HG03135 (cell line): ENCODE measurements at regions not wholly inside any gene's neighbourhood (a gene's known extent, or its start where the extent isn't known, plus 50 kb on each side); places are given as distances from the start of the nearest gene placed in this dataset.

ENCODE experiments used
- ATAC-seq: cut with Tn5 transposase; IDR thresholded peaks from one replicate; pipeline ENCODE4 v1.9.1; 2021; ENCODE audit warnings: mild to moderate bottlenecking, moderate library complexity; ENCODE audit not compliant: unreplicated experiment

DNA sequence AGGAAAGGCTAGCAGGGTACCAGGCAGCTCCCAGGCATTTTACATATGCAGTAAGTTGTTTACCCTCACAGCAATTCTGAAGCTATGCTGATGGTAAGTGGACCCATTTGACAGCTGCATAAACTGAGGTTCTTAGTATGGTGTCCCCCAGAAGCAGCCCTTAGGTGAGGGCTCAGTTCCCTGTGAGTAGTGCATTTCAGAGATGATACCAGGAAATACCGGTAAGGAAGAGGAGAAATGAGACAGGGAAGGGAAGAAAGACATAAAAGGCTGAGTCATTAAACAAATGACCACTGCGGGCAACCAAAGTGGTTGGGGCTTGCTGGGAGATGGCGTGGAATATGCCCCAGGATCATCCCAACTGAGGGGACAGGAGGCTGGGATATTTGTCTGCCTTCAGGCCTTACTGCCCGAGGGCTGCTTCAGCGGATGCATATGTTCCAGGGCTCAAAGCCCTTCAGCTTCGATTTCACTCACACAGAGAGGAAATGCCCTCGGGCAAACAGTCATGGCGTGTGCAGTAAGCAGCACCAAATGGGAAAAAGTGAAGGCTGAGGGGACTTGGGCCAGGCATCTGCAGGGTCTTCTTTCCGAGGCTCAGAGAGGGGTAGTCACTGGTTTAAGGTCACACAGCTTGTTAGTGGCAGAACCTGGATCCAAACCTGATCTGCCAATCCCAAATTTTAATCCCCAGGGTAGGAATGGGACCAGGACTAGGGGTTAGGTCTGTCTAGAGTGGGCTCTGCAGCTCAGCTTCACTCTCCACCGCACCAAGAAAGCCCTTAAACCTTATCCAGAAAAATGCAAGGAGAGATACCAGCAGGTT is 133.7 kb upstream of the RUNX3 start:
- ATAC-seq = no peak

DNA sequence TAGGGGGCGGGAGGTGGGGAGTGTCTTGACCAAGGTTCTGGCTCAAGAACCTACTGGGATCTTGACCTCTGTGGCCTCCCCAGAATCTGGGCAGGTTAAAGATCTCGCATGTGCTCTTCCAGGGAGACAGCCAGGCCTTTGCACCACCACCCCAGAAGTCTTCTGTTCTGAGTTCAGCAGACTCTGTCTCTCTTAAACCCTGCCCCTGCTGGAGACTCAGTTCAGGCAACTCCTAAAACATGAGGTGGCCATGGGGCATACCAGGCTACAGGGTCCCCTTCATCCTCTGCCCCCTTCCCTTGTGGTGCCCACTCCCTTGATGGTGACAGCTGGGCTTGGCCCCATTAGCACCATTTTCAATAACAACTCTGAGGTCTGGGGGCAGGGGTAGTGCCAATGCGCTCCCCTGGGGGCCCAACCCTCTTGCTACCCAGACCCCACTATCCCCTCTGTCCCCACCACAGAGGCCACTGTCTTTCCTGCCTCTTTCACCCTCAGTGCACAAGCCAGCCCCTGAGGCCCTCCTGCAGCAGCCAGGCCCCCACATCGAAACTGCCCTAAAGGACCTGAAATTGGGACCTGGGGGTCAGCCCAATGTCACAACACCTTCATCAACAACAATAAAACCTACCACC is 132.7 kb upstream of the RUNX3 start:
- no peak for ATAC-seq

DNA sequence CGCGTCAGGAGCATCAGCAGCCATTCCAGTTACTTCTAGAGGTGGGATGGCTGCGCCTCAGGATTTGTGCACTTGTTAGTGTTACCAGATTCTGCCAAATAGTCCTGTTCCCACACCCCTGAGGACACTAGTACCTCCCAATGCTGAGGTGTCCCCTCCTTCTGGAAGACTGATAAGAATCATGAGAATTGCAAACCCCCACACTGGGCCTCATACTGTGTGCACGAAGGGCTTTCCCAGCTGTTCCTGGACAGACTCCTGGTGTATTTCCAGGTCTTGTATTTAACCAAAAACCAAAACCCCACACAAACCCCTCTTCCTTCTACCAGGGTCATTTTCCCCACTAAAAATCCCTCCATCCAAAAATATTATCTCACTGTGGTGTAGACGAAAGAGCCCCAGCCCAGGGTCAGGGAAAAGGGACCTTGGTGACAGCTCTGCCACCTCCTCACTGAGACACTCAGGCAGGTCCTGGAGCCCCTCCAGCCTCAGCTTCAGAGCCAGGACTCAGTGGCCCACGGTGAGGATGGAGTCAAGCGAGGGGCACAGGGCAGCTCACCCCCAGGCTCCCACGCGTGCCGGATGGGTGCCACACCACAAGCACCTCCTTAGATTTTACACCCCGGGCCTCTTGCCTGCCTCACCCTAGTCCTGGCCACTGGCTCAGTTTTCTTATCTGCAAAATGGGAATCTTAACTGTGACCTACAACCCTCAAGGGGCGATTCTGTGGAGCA is 131.4 kb upstream of the RUNX3 start:
- ATAC-seq = no peak

DNA sequence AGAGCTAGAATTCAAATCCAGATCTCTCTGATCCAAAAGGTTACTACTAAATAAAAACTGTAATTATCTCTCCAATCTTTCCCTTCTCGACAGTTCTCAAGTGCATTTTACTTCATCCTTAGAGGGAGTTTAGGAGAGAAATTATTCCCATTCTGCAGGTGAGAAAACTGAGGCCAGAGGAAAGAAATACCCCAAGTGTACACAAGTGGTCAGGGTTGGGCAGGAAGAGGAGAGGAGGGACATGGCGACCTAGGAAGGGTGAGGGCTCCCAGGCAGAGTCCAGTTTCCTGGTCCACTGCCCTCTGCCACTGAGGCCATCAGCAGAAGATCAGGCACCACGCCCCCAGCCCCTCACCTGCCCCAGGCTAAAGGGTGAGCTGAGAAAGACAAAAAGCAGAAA is 127.1 kb upstream of the RUNX3 start:
- no peak for ATAC-seq

DNA sequence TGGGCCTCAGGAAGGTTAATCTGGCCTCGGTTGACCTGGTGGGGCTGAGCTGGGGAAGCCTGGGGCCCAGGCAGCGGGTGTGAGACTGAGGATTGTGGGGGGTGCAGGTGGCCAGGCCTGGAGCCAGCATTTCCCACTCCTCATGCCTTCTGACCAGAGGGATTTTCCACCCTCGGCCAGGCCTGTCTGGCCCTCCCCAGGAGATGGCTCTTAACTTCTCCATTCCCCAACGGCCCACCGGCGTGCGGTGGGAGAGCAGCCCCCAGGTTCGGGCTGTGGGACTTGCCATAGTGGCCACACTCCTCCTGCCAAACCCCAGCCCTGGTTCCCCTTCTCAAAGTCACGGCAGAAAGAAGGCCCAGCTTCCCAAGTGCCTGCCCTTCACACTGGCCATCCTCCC is 126.5 kb upstream of the RUNX3 start:
- ATAC-seq = no peak

DNA sequence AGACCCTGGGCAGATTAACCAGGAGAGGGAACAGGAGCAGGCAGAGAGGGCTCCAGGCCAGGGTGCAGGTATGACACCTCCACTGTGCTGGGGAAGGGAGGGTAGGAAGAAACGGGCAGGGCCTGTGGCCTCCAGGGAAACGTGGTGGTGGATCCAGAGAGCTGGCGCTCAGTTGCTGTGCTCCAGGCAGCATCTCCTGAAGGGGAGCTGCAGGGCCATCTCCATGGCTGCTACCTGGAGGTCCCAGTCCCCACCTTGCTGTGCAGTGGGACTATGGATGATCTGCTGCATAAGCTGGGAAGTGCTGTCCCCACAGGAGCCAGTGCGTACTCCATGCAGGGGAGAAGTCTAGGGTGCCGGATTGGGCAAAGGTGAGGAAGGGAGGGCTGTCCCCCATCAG is 125.9 kb upstream of the RUNX3 start:
- ATAC-seq = no peak

DNA sequence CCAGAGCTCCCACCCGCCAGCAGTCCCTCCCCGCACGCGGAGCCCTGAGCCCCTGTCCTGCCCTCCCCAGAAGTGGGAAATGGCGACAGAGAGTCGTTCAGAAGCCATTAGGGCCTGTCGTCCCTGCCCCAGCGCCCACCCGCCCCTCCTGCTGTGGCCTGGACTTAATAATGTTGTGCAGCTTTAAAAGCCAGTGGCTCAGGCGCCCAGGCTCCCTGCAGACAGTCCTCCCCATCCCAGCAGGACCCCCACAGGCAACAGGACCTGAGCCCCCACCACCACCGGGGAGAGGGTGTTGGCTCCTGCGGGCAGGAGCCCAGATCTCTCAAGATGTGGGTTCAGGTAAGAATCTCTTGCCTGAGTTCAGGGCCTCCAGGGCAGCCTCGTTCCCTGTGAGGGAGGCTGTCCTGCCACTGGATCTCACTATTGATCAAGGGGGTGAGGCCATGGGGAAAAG is 125.3 kb upstream of the RUNX3 start:
- ATAC-seq = no peak

DNA sequence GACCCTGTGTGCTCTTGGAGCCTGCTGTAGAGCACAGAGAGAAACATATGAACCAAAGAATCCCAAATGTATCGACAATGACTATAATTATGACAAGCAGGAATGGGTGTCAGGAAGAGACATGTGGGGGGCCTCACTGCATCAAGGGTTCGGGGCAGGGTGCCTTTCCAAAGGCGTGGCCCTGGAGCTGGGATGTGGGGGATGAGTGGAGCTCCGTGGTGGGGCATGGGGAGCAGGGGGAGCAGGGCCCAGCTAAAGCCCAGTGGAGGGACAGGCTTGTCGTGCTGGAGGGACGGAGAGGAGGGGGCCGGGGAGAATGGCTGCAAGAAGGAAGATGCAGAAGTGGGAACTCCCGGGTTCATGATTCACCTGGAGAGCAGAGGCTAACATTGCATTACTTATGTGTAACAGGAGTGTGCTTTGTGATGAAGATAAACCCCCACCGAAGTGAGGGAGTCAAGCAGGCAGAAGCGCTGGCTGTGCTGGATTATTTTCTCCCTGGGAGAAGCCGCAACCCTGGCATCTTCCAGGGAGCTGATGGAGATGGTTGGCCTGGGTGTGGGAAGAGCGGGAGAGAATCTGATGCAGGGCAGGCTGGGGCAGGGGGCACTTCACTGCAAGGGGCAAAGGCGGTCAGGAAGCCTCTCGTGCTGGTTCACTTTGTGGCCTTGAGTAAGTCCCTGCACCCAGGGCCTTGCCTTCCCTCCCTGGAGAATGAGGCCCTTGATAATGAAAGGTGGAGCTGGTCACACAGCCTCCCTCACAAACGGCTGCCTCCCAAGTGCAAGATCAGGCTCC is 124.6 kb upstream of the RUNX3 start:
- no peak for ATAC-seq

DNA sequence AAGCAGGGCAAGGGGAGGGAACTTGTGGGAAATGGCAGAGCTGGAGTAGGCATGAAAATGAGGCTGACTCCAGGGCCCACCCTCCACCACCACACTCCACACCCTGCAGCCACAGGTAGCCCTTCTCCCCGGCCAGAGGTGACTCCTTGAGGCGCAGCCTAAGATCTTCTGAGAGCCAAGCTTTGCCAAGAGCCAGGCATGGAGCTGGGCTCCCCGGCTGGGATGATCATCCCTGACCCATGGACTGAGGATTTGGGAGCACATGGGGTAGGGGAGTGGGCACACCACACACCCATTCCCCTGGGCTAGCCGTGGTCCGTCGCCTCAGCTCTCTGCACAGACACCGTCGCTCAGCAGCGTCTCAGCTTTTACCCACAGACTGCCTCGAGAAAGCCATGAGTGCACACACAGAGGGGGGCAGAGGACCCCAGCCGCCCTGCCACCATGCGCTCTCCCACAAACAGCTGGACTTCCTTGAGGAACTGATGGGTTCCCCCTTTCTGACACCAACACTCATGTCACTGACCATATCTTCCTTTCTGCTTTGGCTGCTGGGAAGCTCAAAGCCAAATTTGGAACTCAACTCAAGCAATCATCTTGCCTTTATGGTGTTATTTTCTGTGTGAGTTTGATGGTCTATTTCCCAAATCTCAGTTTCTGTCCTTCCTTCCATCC is 123.6 kb upstream of the RUNX3 start:
- ATAC-seq = no peak

DNA sequence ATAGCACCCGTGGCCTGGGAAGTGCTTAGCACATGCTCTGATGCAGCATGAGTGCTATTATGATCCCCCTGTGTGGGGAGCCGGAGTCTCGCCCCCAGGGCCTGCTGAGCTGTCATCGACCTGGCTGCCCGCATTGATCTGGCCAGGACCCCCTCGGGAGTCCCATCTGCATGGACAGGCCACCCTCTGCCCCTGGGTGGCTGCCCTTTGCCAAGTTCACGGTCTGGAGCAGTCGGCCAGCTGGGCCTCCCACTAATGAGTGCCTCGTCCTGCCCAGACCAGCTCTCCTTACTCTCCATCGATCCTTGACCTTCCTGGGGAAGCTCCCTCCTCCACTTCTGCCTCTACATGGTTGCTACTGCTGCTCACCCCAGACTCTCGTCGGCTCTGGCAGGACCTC is 121.8 kb upstream of the RUNX3 start:
- no peak for ATAC-seq

DNA sequence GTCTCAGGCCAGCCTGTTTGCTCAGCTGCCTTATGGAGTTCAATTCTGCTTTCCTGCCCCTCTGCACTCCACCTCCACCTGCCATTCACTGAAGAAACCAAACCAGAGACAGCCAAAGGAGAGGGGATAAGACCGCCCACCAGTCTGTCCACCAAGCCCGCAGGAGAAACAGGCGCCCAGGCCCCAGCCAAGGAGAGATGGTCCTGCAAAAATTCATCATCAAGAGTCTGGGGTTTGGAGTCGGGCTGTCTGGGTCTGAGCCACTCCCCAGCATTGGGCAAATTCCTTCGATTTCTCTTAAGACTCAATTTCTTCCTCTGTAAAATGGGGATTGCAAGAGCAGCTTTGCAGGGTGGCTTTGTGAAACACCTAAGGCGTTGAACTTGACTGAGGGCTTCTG is 121.4 kb upstream of the RUNX3 start:
- ATAC-seq = no peak

DNA sequence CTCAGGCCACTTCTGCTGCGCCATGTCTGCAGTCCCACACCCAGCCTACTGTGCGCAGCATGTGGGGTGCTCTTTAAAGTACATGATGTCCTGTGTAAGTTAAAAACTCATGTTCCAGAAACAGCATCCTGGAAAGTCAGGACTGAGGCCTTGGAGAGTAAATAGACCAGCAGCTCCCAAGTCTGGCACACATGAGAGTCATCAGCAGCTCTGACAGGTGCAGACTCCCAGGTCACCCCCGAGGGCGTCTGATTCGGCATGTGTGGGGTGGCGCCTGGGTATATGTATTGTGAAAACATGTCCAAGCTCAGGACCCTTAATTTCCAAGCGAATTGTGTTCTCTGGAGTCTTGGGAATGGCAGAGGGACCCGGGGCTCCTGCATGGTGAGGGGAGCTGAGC is 120.1 kb upstream of the RUNX3 start:
- no peak for ATAC-seq

DNA sequence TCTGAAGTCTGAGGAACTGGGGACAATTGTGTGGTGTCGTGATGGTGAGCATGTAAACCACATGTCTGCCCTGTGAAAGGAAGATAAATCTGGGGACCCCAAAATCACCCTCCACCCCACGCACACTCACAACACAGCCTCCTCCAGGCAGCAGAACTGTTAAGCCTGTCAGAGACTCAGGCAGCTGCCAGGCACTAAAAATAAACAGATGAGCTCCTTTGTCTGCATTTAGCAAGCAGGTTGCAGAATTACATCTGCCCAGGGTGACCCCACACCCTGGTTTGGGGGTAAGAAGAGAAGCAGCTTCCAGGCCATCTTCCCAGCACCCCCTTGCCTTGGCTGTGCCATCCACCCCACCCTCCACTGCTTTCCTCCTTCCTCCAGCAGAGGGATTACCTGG is 119.1 kb upstream of the RUNX3 start:
- ATAC-seq = no peak

DNA sequence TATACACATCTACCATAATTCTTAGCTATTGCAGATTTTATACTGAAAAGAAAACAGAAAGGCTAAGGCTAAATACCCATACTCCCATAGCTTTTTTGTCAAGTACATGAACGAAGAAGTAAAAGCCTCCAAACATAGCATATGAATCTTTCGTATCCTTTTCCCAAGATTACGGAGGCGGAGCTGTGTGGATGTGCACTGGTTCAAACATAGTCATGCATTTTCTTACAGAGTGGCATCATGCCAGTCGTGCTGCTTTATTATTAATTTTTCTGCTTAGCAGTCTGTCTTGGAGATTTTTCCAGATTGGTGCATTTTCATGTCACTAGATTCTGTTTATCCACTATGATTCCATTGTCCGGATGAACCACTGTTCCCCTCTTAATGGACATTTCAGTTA is 118.7 kb upstream of the RUNX3 start:
- no peak for ATAC-seq

DNA sequence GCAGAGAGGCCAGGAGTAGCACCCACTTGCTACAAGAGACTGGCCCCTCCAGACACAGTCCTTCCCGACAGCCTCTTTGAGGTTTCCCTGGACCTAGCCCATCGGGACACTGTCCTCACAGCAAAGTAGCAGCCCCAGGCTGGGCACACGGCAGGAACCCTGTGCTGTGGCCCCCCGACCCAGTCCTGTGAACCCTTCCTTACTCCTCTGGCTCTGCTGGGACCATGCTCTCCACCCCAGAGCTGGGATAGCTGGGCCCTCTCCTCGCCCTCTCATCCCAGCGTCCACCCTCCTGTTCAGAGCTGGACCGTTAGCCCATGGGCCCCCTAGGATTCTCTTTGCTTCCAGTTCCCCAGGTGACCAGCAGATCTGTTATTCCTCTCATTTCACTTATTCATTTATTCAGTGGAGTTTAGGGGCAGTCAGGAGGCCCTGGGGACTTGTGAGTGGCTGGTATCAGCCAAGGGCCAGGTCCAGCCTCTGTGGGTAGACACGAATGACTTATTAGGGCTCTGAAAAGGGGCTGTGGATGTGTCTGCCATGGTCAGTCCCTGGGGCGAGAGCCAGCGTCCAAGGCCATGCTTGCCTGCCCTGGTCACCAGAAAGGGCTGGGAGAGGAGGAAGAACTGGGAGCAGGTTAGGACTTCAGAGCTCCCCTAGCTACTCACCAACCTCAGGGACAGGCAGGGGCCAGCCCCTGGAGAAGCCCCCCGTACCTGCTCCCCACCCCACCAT is 117.6 kb upstream of the RUNX3 start:
- ATAC-seq = no peak

DNA sequence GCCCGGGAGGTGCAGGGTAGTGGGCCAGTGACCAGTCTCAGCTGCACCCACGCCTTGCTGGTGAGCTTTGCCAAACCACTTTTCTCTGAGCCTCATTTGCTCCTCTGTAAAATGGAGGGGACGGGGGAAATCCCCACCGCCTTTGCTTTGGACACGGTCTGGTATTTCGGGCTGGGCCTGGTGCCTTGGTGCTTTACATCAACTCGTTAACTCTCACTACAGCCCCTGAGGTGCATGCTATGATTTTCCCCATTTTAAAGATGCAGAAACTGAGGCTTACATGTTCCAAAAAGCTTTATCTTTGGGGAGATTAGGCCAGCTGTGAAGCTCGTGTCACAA is 116.1 kb upstream of the RUNX3 start:
- ATAC-seq = no peak

DNA sequence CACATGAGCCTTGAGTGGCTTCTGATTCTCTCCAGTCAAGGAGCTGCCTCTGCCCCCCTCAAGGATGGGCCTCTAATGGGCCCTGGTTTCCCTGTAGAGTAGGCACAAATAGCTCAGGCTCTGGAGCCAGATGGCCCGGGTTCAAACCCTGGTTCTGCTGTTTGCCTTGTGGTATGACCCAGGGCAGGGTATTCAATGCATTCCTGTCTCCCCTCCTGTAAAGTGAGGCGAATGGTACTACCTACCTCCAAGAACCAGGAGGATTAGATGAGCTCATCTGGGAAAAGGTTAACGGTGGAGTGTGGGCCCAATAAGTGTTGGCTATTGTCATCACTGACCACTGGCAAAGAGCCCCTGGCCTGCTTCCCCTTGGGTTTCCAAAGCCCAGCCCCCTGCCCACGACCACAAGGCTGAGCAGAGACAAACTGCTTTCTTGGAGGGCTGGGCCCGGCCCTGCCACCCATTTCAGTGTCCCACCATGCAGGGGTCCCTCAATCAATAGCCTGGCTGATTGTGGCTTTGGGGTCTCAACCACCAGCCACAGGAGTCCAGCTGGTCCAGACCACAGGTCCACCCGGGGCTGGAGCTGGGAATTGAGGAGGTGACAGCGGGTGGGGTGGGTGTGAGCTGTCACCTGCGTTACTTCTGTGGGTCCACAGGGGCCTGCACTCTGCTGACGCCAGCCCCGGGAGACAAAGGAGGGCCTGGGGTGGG is 115.6 kb upstream of the RUNX3 start:
- ATAC-seq = no peak

DNA sequence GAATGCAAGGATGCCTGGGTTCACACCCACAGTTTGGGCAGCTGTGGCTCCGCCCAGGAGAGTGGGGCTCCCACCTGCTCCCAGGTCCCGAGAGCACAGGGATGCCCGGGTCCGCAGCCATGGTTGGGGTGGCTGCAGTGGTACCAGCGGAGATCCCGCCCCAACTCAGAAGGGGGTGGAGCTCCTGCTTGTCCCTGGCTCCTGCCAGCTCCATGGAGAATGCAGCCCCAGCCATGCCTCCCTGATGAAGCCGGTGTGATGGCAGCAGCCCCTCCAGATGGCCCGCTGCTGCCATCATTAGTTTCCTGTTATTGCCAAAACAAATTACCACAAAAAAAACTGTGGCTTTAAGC is 113.1 kb upstream of the RUNX3 start:
- ATAC-seq = no peak
